A549 (cell line): ENCODE measurements at regions not wholly inside any gene's neighbourhood (a gene's known extent, or its start where the extent isn't known, plus 50 kb on each side); places are given as distances from the start of the nearest gene placed in this dataset.

Source experiments
- JUN ChIP-seq, 2 experiments: fragments of >200 bp; sonication (Bioruptor Twin); formaldehyde crosslinking; IDR thresholded peaks; 2 replicates in 1 of 2; 3 replicates in 1 of 2; pipeline ENCODE4 v1.6.1; 2016 to 2017
- POLR2A ChIP-seq: IDR thresholded peaks from 2 replicates; pipeline ENCODE4 v1.6.1; 2012; ENCODE audit warnings: mild to moderate bottlenecking, low read length
- RARB ChIP-seq: fragments of 250-450 bp; sonication (Bioruptor Pico); IDR thresholded peaks from 2 replicates; pipeline ENCODE4 v1.8.0; 2021; ENCODE audit warnings: mild to moderate bottlenecking, moderate library complexity
- TF ChIP-seq, protein P1 (sequence below): fragments of >200 bp; sonication (Bioruptor Twin); formaldehyde crosslinking; IDR thresholded peaks from 3 replicates; pipeline ENCODE4 v1.5.1; 2016
- TF ChIP-seq, protein P2 (sequence below): fragments of 150-350 bp; IDR thresholded peaks from 2 replicates; pipeline ENCODE4 v1.6.1; 2014; ENCODE audit warnings: low read depth, mild to moderate bottlenecking, low read length

DNA sequence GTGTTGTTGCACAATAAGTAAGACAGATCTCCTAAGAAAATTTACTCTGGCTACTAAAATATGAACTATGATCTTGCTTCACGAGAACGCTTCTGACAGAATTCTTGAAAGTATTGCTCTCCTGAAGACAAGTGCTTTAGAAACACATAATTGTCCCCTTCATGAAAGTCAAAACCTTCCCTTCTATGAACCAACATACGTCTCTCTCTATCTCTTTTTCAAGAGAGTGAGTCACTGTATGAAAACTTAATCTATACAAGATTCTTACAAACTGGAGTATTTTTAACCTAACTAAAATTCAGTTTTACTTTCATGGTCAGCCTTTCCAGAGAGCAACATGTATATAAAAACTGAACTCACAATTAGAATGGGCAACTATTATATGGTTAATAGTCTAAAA lies 688.0 kb upstream of the CTNND2 start:
- no peak for TF ChIP-seq RARB
- TF ChIP-seq, protein P1, sequence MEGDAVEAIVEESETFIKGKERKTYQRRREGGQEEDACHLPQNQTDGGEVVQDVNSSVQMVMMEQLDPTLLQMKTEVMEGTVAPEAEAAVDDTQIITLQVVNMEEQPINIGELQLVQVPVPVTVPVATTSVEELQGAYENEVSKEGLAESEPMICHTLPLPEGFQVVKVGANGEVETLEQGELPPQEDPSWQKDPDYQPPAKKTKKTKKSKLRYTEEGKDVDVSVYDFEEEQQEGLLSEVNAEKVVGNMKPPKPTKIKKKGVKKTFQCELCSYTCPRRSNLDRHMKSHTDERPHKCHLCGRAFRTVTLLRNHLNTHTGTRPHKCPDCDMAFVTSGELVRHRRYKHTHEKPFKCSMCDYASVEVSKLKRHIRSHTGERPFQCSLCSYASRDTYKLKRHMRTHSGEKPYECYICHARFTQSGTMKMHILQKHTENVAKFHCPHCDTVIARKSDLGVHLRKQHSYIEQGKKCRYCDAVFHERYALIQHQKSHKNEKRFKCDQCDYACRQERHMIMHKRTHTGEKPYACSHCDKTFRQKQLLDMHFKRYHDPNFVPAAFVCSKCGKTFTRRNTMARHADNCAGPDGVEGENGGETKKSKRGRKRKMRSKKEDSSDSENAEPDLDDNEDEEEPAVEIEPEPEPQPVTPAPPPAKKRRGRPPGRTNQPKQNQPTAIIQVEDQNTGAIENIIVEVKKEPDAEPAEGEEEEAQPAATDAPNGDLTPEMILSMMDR, result no peak
- no peak for TF ChIP-seq POLR2A
- TF ChIP-seq, protein P2, sequence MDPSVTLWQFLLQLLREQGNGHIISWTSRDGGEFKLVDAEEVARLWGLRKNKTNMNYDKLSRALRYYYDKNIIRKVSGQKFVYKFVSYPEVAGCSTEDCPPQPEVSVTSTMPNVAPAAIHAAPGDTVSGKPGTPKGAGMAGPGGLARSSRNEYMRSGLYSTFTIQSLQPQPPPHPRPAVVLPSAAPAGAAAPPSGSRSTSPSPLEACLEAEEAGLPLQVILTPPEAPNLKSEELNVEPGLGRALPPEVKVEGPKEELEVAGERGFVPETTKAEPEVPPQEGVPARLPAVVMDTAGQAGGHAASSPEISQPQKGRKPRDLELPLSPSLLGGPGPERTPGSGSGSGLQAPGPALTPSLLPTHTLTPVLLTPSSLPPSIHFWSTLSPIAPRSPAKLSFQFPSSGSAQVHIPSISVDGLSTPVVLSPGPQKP, result no peak
- no peak for TF ChIP-seq JUN (IDR thresholded peaks at IDR 0.05)
